Medulla oblongata (tissue), 1 donor: ENCODE measurements at regions not wholly inside any gene's neighbourhood (a gene's known extent, or its start where the extent isn't known, plus 50 kb on each side); places are given as distances from the start of the nearest gene placed in this dataset.

Experiments
- DNase-seq: peaks from one replicate; pipeline ENCODE4 v3.0.0-alpha.2; 2015; ENCODE audit errors: extremely low spot score

- no peak for DNase-seq
Observed at GRCh38 chr14:104386151-104386841, 193.3 kb upstream of the C14orf180 start.

GRCh38 chr14:104387022-104388010 is 192.2 kb upstream of the C14orf180 start:
- DNase-seq, result no peak

GRCh38 chr14:104388011-104388521 is 191.5 kb upstream of the C14orf180 start:
- no peak for DNase-seq

GRCh38 chr14:104388541-104389325 is 190.8 kb upstream of the C14orf180 start:
- no peak for DNase-seq

- DNase-seq, result no peak
Observed at GRCh38 chr14:104389326-104390220, 190.0 kb upstream of the C14orf180 start.

GRCh38 chr14:104390221-104390931 is 189.2 kb upstream of the C14orf180 start:
- DNase-seq, result no peak

- no peak for DNase-seq
Observed at GRCh38 chr14:104390941-104391901, 188.3 kb upstream of the C14orf180 start.

GRCh38 chr14:104392001-104392395 is 187.6 kb upstream of the C14orf180 start:
- no peak for DNase-seq

- no peak for DNase-seq
Observed at GRCh38 chr14:104392396-104393198, 187.0 kb upstream of the C14orf180 start.

GRCh38 chr14:104393199-104393897 is 186.2 kb upstream of the C14orf180 start:
- no peak for DNase-seq

- no peak for DNase-seq
Observed at GRCh38 chr14:104393898-104394381, 185.6 kb upstream of the C14orf180 start.

GRCh38 chr14:104394409-104394851 is 185.1 kb upstream of the C14orf180 start:
- no peak for DNase-seq

- no peak for DNase-seq
Observed at GRCh38 chr14:104395276-104395675, 184.3 kb upstream of the C14orf180 start.

GRCh38 chr14:104395941-104396681 is 183.5 kb upstream of the C14orf180 start:
- no peak for DNase-seq

- no peak for DNase-seq
Observed at GRCh38 chr14:104396682-104397470, 182.7 kb upstream of the C14orf180 start.

GRCh38 chr14:104397956-104398355 is 181.6 kb upstream of the C14orf180 start:
- DNase-seq, result no peak
